ENCODE measurements at regions not wholly inside any gene's neighbourhood (a gene's known extent, or its start where the extent isn't known, plus 50 kb on each side); places are given as distances from the start of the nearest gene placed in this dataset.

- Mint-ChIP-seq H3K9me3 (no peaks in the 10 kb centered on the region), H3K4me1 (no peaks in the 10 kb centered on the region), H3K4me3 (no peak overlapping the region), H3K36me3 (no peaks in the 10 kb centered on the region), H3K27me3 (no peaks in the 10 kb centered on the region), H3K27ac (no peak overlapping the region)
- DNase-seq = no peak
Observed at GRCh38 chr13:88369866-88370265, 698.7 kb downstream of the SLITRK5 start.

- no peak for DNase-seq
- H3K27ac Mint-ChIP-seq = no peak overlapping the region
- H3K4me1 Mint-ChIP-seq = no peaks in the 10 kb centered on the region
- no peaks in the 10 kb centered on the region for H3K9me3 Mint-ChIP-seq
- no peaks in the 10 kb centered on the region for H3K36me3 Mint-ChIP-seq
- H3K27me3 Mint-ChIP-seq = no peaks in the 10 kb centered on the region
- H3K4me3 Mint-ChIP-seq = no peak overlapping the region
Observed at GRCh38 chr13:88376760-88377388, 705.7 kb downstream of the SLITRK5 start.

GRCh38 chr13:88377852-88378251 is 706.7 kb downstream of the SLITRK5 start:
- Mint-ChIP-seq H3K4me1 (no peaks in the 10 kb centered on the region), H3K27ac (no peak overlapping the region), H3K27me3 (no peaks in the 10 kb centered on the region), H3K9me3 (no peaks in the 10 kb centered on the region), H3K4me3 (no peak overlapping the region), H3K36me3 (no peaks in the 10 kb centered on the region)
- no peak for DNase-seq

GRCh38 chr13:88384542-88384941 is 713.4 kb downstream of the SLITRK5 start:
- Mint-ChIP-seq H3K27ac (no peak overlapping the region), H3K4me1 (no peaks in the 10 kb centered on the region), H3K9me3 (peaks cover 2% of the 10 kb centered on the region), H3K36me3 (no peaks in the 10 kb centered on the region), H3K27me3 (no peaks in the 10 kb centered on the region), H3K4me3 (no peak overlapping the region)
- no peak for DNase-seq

GRCh38 chr13:88395804-88396203 is 724.6 kb downstream of the SLITRK5 start:
- no peaks in the 10 kb centered on the region for H3K4me1 Mint-ChIP-seq
- no peak overlapping the region for H3K27ac Mint-ChIP-seq
- H3K9me3 Mint-ChIP-seq = peaks cover 3% of the 10 kb centered on the region
- H3K36me3 Mint-ChIP-seq = no peaks in the 10 kb centered on the region
- H3K4me3 Mint-ChIP-seq = no peak overlapping the region
- no peak for DNase-seq
- no peaks in the 10 kb centered on the region for H3K27me3 Mint-ChIP-seq

- no peaks in the 10 kb centered on the region for H3K4me1 Mint-ChIP-seq
- no peak overlapping the region for H3K27ac Mint-ChIP-seq
- no peaks in the 10 kb centered on the region for H3K36me3 Mint-ChIP-seq
- H3K9me3 Mint-ChIP-seq = no peaks in the 10 kb centered on the region
- H3K4me3 Mint-ChIP-seq = no peak overlapping the region
- no peaks in the 10 kb centered on the region for H3K27me3 Mint-ChIP-seq
- no peak for DNase-seq
Observed at GRCh38 chr13:88411696-88412095, 740.5 kb downstream of the SLITRK5 start.

GRCh38 chr13:88417801-88418200 is 746.6 kb downstream of the SLITRK5 start:
- Mint-ChIP-seq H3K36me3 (no peaks in the 10 kb centered on the region), H3K4me3 (no peak overlapping the region), H3K4me1 (no peaks in the 10 kb centered on the region), H3K9me3 (peaks cover 1% of the 10 kb centered on the region), H3K27me3 (no peaks in the 10 kb centered on the region), H3K27ac (no peak overlapping the region)
- no peak for DNase-seq

GRCh38 chr13:88424463-88424862 is 753.3 kb downstream of the SLITRK5 start:
- Mint-ChIP-seq H3K9me3 (peaks cover 1% of the 10 kb centered on the region), H3K27me3 (no peaks in the 10 kb centered on the region), H3K4me3 (no peak overlapping the region), H3K36me3 (no peaks in the 10 kb centered on the region), H3K4me1 (no peaks in the 10 kb centered on the region), H3K27ac (no peak overlapping the region)
- no peak for DNase-seq

GRCh38 chr13:88426661-88427060 is 755.5 kb downstream of the SLITRK5 start:
- no peak overlapping the region for H3K4me3 Mint-ChIP-seq
- H3K36me3 Mint-ChIP-seq = no peaks in the 10 kb centered on the region
- no peaks in the 10 kb centered on the region for H3K9me3 Mint-ChIP-seq
- no peaks in the 10 kb centered on the region for H3K4me1 Mint-ChIP-seq
- H3K27me3 Mint-ChIP-seq = no peaks in the 10 kb centered on the region
- no peak overlapping the region for H3K27ac Mint-ChIP-seq
- no peak for DNase-seq

- Mint-ChIP-seq H3K4me1 (no peaks in the 10 kb centered on the region), H3K4me3 (no peak overlapping the region), H3K36me3 (no peaks in the 10 kb centered on the region), H3K27ac (no peak overlapping the region), H3K27me3 (no peaks in the 10 kb centered on the region), H3K9me3 (peaks cover 6% of the 10 kb centered on the region)
- DNase-seq = no peak
Observed at GRCh38 chr13:88429862-88430261, 758.7 kb downstream of the SLITRK5 start.

- Mint-ChIP-seq H3K27me3 (no peaks in the 10 kb centered on the region), H3K9me3 (peaks cover 10% of the 10 kb centered on the region), H3K27ac (no peak overlapping the region), H3K36me3 (no peaks in the 10 kb centered on the region), H3K4me3 (no peak overlapping the region), H3K4me1 (no peaks in the 10 kb centered on the region)
- no peak for DNase-seq
Observed at GRCh38 chr13:88434953-88435352, 763.8 kb downstream of the SLITRK5 start.

- Mint-ChIP-seq H3K27me3 (no peaks in the 10 kb centered on the region), H3K4me3 (no peak overlapping the region), H3K27ac (no peak overlapping the region), H3K9me3 (peaks cover 10% of the 10 kb centered on the region), H3K36me3 (no peaks in the 10 kb centered on the region), H3K4me1 (no peaks in the 10 kb centered on the region)
- DNase-seq = no peak
Observed at GRCh38 chr13:88436974-88437373, 765.8 kb downstream of the SLITRK5 start.

- H3K27me3 Mint-ChIP-seq = no peaks in the 10 kb centered on the region
- H3K4me1 Mint-ChIP-seq = no peaks in the 10 kb centered on the region
- H3K4me3 Mint-ChIP-seq = no peak overlapping the region
- H3K27ac Mint-ChIP-seq = no peak overlapping the region
- DNase-seq = no peak
- H3K9me3 Mint-ChIP-seq = no peaks in the 10 kb centered on the region
- H3K36me3 Mint-ChIP-seq = no peaks in the 10 kb centered on the region
Observed at GRCh38 chr13:88450515-88450914, 779.3 kb downstream of the SLITRK5 start.

- H3K27me3 Mint-ChIP-seq = no peaks in the 10 kb centered on the region
- no peak overlapping the region for H3K4me3 Mint-ChIP-seq
- no peak for DNase-seq
- no peaks in the 10 kb centered on the region for H3K36me3 Mint-ChIP-seq
- no peaks in the 10 kb centered on the region for H3K4me1 Mint-ChIP-seq
- no peak overlapping the region for H3K27ac Mint-ChIP-seq
- no peaks in the 10 kb centered on the region for H3K9me3 Mint-ChIP-seq
Observed at GRCh38 chr13:88456151-88456550, 785.0 kb downstream of the SLITRK5 start.

- no peak overlapping the region for H3K27ac Mint-ChIP-seq
- no peaks in the 10 kb centered on the region for H3K36me3 Mint-ChIP-seq
- no peak for DNase-seq
- H3K4me1 Mint-ChIP-seq = no peaks in the 10 kb centered on the region
- no peaks in the 10 kb centered on the region for H3K9me3 Mint-ChIP-seq
- no peaks in the 10 kb centered on the region for H3K27me3 Mint-ChIP-seq
- H3K4me3 Mint-ChIP-seq = no peak overlapping the region
Observed at GRCh38 chr13:88459331-88459730, 788.2 kb downstream of the SLITRK5 start.

- no peak overlapping the region for H3K27ac Mint-ChIP-seq
- H3K4me1 Mint-ChIP-seq = no peaks in the 10 kb centered on the region
- H3K9me3 Mint-ChIP-seq = no peaks in the 10 kb centered on the region
- H3K27me3 Mint-ChIP-seq = no peaks in the 10 kb centered on the region
- DNase-seq = no peak
- no peaks in the 10 kb centered on the region for H3K36me3 Mint-ChIP-seq
- H3K4me3 Mint-ChIP-seq = no peak overlapping the region
Observed at GRCh38 chr13:88461272-88462009, 790.3 kb downstream of the SLITRK5 start.

Data from activated naive CD8-positive, alpha-beta T cell treated with anti-CD3 and anti-CD28 coated beads for 36 hours (primary cell).